Neural crest cell (in vitro differentiated cells): ENCODE measurements at regions not wholly inside any gene's neighbourhood (a gene's known extent, or its start where the extent isn't known, plus 50 kb on each side); places are given as distances from the start of the nearest gene placed in this dataset.

Experiments used
- DNase-seq: peaks from one replicate; pipeline ENCODE4 v3.0.0; 2021; ENCODE audit warnings: low read depth, mixed read lengths, low spot score
- H3K27ac Mint-ChIP-seq: one replicate; pipeline ENCODE4 v1.8.0; 2021; ENCODE audit warnings: mild to moderate bottlenecking, mixed read lengths; ENCODE audit not compliant: unreplicated experiment
- H3K27me3 Mint-ChIP-seq: 2 replicates; pipeline ENCODE4 v1.8.0; 2021; ENCODE audit warnings: low read depth, mild to moderate bottlenecking, mixed read lengths
- H3K36me3 Mint-ChIP-seq: 2 replicates; pipeline ENCODE4 v1.8.0; 2021; ENCODE audit warnings: low read depth, mild to moderate bottlenecking, mixed read lengths
- H3K4me1 Mint-ChIP-seq: 2 replicates; pipeline ENCODE4 v1.8.0; 2021; ENCODE audit warnings: mixed read lengths
- H3K4me3 Mint-ChIP-seq: one replicate; pipeline ENCODE4 v1.8.0; 2021; ENCODE audit warnings: mild to moderate bottlenecking, mixed read lengths
- H3K9me3 Mint-ChIP-seq: 2 replicates; pipeline ENCODE4 v1.8.0; 2021; ENCODE audit warnings: mixed read lengths
- TF ChIP-seq, protein P1 (sequence below): fragments of 200-600 bp; sonication (generic); conservative IDR thresholded peaks from 2 replicates; pipeline ENCODE4 v1.5.0; 2021; ENCODE audit warnings: antibody characterized with exemption, mild to moderate bottlenecking

DNA sequence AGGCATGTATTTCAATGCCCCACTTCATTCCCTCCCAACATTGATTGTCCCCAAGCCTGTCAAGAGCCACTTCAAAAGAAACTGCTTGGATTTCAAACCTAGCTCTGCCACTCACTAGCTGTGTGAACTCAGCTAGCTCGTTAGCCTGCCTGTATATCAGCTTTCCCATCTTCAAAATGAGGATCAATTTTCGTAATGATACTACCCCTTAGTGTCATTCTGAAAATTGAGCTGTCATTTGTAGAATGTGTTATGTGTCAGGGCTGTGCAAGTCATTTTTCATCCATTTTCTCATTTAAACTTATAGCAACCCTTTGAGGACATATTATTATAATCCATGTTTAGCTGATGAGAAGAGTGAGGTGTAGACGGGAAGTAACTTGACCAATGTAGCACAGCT is 88.6 kb downstream of the TRIM42 start:
- Mint-ChIP-seq H3K36me3 (no peaks in the 10 kb centered on the region), H3K4me1 (no peaks in the 10 kb centered on the region), H3K9me3 (no peaks in the 10 kb centered on the region), H3K27ac (no peak overlapping the region), H3K4me3 (no peak overlapping the region), H3K27me3 (peaks cover 4% of the 10 kb centered on the region)
- DNase-seq, result no peak
- TF ChIP-seq, protein P1, sequence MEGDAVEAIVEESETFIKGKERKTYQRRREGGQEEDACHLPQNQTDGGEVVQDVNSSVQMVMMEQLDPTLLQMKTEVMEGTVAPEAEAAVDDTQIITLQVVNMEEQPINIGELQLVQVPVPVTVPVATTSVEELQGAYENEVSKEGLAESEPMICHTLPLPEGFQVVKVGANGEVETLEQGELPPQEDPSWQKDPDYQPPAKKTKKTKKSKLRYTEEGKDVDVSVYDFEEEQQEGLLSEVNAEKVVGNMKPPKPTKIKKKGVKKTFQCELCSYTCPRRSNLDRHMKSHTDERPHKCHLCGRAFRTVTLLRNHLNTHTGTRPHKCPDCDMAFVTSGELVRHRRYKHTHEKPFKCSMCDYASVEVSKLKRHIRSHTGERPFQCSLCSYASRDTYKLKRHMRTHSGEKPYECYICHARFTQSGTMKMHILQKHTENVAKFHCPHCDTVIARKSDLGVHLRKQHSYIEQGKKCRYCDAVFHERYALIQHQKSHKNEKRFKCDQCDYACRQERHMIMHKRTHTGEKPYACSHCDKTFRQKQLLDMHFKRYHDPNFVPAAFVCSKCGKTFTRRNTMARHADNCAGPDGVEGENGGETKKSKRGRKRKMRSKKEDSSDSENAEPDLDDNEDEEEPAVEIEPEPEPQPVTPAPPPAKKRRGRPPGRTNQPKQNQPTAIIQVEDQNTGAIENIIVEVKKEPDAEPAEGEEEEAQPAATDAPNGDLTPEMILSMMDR, result no peak

DNA sequence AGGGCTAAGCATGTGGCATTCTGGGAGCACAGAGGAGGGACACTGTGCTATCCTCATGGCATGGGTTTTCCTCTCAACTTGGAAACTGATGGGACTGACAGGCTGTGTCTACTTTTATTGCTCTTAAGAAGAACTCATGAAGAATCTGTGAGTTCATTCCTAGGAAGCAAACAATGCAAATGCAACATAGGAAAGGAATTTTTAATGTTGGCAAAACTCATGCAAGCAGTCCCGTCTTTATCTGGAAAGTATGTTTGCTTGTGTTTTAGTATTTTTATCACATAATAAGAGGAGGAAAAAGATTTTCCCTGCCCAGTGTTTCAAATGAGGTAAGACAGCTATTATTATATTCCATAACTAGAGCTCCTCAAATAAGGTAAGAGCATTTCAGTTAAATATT is 89.7 kb downstream of the TRIM42 start:
- Mint-ChIP-seq H3K27ac (no peak overlapping the region), H3K36me3 (no peaks in the 10 kb centered on the region), H3K9me3 (no peaks in the 10 kb centered on the region), H3K27me3 (peaks cover 4% of the 10 kb centered on the region), H3K4me1 (no peaks in the 10 kb centered on the region), H3K4me3 (no peak overlapping the region)
- TF ChIP-seq, protein P1, result no peak
- no peak for DNase-seq

DNA sequence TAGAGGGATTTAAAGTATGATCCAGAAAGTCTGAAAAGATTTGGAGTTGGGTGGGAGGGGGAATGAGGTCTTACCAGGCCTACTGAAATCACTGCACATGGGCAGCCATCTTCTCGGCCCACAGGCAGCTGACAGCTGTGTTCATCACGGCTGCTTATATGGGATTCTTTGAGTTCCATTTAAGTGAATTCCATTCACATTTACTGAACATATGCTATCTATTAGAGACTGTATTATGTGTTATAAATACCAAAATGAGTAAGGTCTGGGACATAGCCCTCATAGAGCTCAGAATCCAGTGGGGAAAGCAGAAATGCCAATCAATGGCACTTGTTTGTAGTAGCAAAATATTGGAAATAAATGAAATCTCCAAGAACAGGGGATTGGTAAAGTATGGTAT is 91.1 kb downstream of the TRIM42 start:
- Mint-ChIP-seq H3K36me3 (no peaks in the 10 kb centered on the region), H3K9me3 (no peaks in the 10 kb centered on the region), H3K27ac (no peak overlapping the region), H3K27me3 (peaks cover 4% of the 10 kb centered on the region), H3K4me1 (no peaks in the 10 kb centered on the region), H3K4me3 (no peak overlapping the region)
- DNase-seq, result no peak
- TF ChIP-seq, protein P1, result no peak

DNA sequence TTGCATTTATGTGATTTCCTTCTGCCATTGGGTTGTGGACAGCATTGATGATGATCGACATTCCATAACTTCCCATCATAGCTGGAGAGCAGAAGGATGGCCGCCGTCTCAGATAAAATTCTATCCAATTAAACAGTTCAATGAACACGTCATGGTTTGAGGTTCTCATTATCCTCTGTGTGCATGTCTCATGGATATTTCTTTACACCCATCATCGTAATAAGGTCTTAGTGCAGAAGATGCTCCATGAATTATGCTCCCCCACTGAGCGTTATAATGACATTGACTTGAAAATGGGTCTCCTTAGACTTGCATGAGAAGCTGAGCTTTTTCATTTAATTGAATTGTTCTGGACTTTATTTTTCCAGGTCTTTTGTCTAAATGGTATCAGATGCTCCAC is 92.1 kb downstream of the TRIM42 start:
- TF ChIP-seq, protein P1, result no peak
- Mint-ChIP-seq H3K27ac (no peak overlapping the region), H3K27me3 (no peaks in the 10 kb centered on the region)

GRCh38 chr3:140770977-140771667 is 93.3 kb downstream of the TRIM42 start:
- DNase-seq, result no peak
- no peak overlapping the region for H3K27ac Mint-ChIP-seq
- TF ChIP-seq, protein P1, result no peak
- no peaks in the 10 kb centered on the region for H3K4me1 Mint-ChIP-seq
- peaks cover 6% of the 10 kb centered on the region for H3K9me3 Mint-ChIP-seq
- peaks cover under 1% of the 10 kb centered on the region for H3K36me3 Mint-ChIP-seq
- no peaks in the 10 kb centered on the region for H3K27me3 Mint-ChIP-seq
- H3K4me3 Mint-ChIP-seq, result no peak overlapping the region

More for the DNA sequence above, 92.1 kb downstream of the TRIM42 start:
- Mint-ChIP-seq H3K4me1 (no peaks in the 10 kb centered on the region), H3K9me3 (peaks cover 4% of the 10 kb centered on the region), H3K36me3 (no peaks in the 10 kb centered on the region), H3K4me3 (no peak overlapping the region)
- DNase-seq, result no peak
